A673 (cell line): ENCODE measurements at regions not wholly inside any gene's neighbourhood (a gene's known extent, or its start where the extent isn't known, plus 50 kb on each side); places are given as distances from the start of the nearest gene placed in this dataset.

Source experiments
- BruUV-seq: library from RNA; stranded (reverse); fragments of 400-500 nt; replicated peaks from 2 replicates; lab custom pipeline; 2021; lab: Mats Ljungman, UMichigan
- CTCF ChIA-PET: fragments of 300-600 bp; sonication (Branson Sonifier 250); formaldehyde crosslinking; loops from one replicate; lab custom pipeline; 2022; ENCODE audit warnings: antibody characterized with exemption; lab: Charles Lee
- POLR2A ChIA-PET: fragments of 300-600 bp; sonication (Branson Sonifier 250); formaldehyde crosslinking; loops from one replicate; lab custom pipeline; 2022; ENCODE audit warnings: antibody characterized with exemption; ENCODE audit not compliant: low non-redundant PET; lab: Charles Lee
- DNase-seq: peaks from one replicate; pipeline ENCODE4 v3.0.0-alpha.2; 2015; ENCODE audit warnings: low spot score
- H3K27ac ChIP-seq: fragments of 200-600 bp; sonication (generic); 2 replicates; pipeline ENCODE4 v1.5.1; 2016; ENCODE audit warnings: mixed run types, low read depth, mild to moderate bottlenecking, mixed read lengths, antibody characterized with exemption, low read length; ENCODE audit not compliant: poor library complexity, severe bottlenecking
- H3K27me3 ChIP-seq: fragments of 200-600 bp; sonication (generic); replicated peaks from 2 replicates; pipeline ENCODE4 v1.6.1; 2017; ENCODE audit warnings: mixed run types, low read depth, mild to moderate bottlenecking, mixed read lengths, antibody characterized with exemption, low read length; ENCODE audit not compliant: insufficient read depth, poor library complexity
- H3K36me3 ChIP-seq: fragments of 200-600 bp; sonication (generic); 2 replicates; pipeline ENCODE4 v1.6.1; 2016; ENCODE audit warnings: mixed run types, mild to moderate bottlenecking, mixed read lengths, antibody characterized with exemption, low read length; ENCODE audit not compliant: insufficient read depth, poor library complexity, severe bottlenecking
- H3K4me1 ChIP-seq: fragments of 200-600 bp; sonication (generic); 2 replicates; pipeline ENCODE4 v1.6.1; 2017; ENCODE audit warnings: mixed run types, mild to moderate bottlenecking, mixed read lengths, antibody characterized with exemption, low read length; ENCODE audit not compliant: insufficient read depth, poor library complexity, severe bottlenecking
- H3K4me3 ChIP-seq: fragments of 200-600 bp; sonication (generic); 2 replicates; pipeline ENCODE4 v1.5.1; 2016; ENCODE audit warnings: low read depth, mixed run types, mild to moderate bottlenecking, mixed read lengths, low read length; ENCODE audit not compliant: poor library complexity, severe bottlenecking
- H3K9me3 ChIP-seq: fragments of 200-600 bp; sonication (generic); 2 replicates; pipeline ENCODE4 v1.6.1; 2016; ENCODE audit warnings: mixed run types, low read depth, mild to moderate bottlenecking, mixed read lengths, antibody characterized with exemption, low read length; ENCODE audit not compliant: poor library complexity, severe bottlenecking
- CTCF ChIP-seq: fragments of 300-800, 200-600 bp; sonication (generic); conservative IDR thresholded peaks from 2 replicates; pipeline ENCODE4 v1.5.1; 2017; ENCODE audit warnings: low read depth, mild to moderate bottlenecking, antibody characterized with exemption, low read length, moderate library complexity, mixed read lengths
- EZH2 ChIP-seq: fragments of 200-600 bp; sonication (generic); IDR thresholded peaks from 2 replicates; pipeline ENCODE4 v1.6.1; 2017; ENCODE audit warnings: borderline replicate concordance, low read depth, mild to moderate bottlenecking, mixed read lengths, antibody characterized with exemption, low read length; ENCODE audit not compliant: poor library complexity, severe bottlenecking
- intact Hi-C: fragments of 100-400 bp; cut with micrococcal nuclease; formaldehyde crosslinking; loops from one replicate; pipeline ENCODE4 v1.10.0; 2022; ENCODE audit not compliant: unreplicated experiment

DNA sequence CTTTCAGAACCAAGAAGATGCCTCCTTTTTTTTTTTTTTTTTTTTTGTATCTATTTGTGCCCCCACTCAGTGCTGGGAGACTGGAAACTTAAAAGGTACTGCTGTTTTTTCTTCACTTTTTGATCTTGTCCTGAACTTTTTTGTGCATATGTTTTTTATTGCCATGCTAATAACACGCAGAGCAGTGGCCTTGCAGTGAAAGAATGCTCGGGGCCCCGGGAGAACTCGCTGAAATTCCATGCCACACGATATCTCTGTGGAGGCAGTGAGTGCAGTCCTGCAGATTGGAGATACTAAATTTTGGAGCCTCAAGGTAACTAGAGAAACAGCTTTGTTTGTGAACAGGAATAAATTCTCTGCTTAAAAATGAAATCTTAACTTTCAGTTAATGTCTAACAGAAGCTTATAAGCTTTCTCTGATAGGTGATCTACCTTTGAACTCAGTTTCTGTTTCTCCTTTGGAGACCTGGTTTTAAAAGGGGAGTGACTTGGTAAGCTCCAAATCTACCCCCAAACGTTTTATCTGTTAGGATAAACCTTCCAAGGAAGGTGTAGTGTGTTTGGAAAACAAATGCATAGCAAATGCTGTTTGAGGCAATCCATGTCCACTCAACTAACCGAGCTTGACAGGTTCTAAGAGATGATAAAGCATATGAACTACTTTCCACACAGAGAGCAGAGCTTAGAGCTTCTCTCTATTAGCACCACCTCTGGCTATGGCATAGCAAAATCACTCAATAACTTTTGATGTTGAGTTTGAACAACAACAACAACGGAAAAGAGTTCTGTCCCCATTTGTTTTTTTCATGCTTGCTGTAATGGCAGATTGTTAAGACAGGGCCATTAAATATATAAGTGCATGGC, 113.7 kb upstream of the PLXNA2 start:
- BruUV-seq = no TSS peak
- ChIA-PET CTCF (no interaction called here), POLR2A (no interaction called here)
- Histone ChIP-seq H3K27me3 (no peaks in the 10 kb centered on the region), H3K4me3 (no peak overlapping the region), H3K4me1 (no peaks in the 10 kb centered on the region), H3K27ac (no peak overlapping the region), H3K36me3 (no peaks in the 10 kb centered on the region), H3K9me3 (no peaks in the 10 kb centered on the region)
- intact Hi-C loops = no loop called here
- TF ChIP-seq EZH2 (no peak), CTCF (no peak)
- DNase-seq = no peak

DNA sequence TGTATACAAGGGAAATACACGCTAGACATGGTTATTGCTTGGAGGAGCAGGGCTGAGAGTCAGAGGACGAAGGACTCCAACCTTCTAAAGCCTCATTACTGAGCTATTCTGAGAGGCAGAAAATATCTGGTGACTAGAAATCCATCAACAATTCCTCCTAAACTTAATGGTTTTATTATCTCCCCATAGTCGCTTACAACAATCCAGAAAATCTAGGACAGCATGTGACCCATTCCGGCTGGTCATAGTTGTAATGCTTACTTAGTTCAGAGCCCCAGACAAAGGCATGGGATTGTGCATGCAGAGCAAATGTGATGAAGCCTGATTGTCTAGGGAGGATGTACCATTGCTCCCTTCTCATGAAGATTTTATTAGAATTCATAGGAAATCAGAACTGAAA, 114.5 kb upstream of the PLXNA2 start:
- intact Hi-C loops = no loop called here
- no peak for TF ChIP-seq CTCF
- no peak for TF ChIP-seq EZH2
- POLR2A ChIA-PET = no interaction called here
- Histone ChIP-seq H3K36me3 (no peaks in the 10 kb centered on the region), H3K27me3 (no peaks in the 10 kb centered on the region), H3K4me3 (no peak overlapping the region), H3K4me1 (no peaks in the 10 kb centered on the region), H3K27ac (no peak overlapping the region), H3K9me3 (no peaks in the 10 kb centered on the region)
- no peak for DNase-seq
- BruUV-seq = no TSS peak
- CTCF ChIA-PET = no interaction called here

DNA sequence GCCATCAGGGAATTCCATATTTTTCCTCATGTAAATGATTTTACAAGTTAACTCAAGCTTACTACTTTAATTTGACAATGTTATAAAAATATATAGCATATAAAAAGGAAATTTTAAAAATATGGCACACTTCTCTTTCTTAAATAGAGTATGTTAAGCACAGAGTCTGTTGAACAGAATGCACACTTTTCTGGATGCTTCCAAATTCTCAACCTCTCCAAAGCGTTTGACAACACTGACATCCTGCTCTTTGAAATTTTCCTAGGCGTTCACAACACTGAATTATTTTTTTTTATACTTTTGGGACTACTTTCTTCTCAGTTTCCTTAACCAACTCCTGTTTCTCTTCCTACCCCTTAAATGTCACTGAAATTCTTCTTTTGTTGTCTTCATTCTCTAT, 117.8 kb upstream of the PLXNA2 start:
- ChIA-PET POLR2A (no interaction called here), CTCF (no interaction called here)
- H3K4me1 ChIP-seq = no peaks in the 10 kb centered on the region
- BruUV-seq = no TSS peak
- intact Hi-C loops = no loop called here
- H3K27ac ChIP-seq = no peak overlapping the region
- no peaks in the 10 kb centered on the region for H3K9me3 ChIP-seq
- peaks cover 15% of the 10 kb centered on the region for H3K27me3 ChIP-seq
- TF ChIP-seq EZH2 (no peak), CTCF (no peak)
- no peak overlapping the region for H3K4me3 ChIP-seq
- no peaks in the 10 kb centered on the region for H3K36me3 ChIP-seq
- no peak for DNase-seq
